GM12891 (cell line): ENCODE measurements at regions not wholly inside any gene's neighbourhood (a gene's known extent, or its start where the extent isn't known, plus 50 kb on each side); places are given as distances from the start of the nearest gene placed in this dataset.

Experiments used
- PAX5 ChIP-seq: IDR thresholded peaks from 2 replicates; pipeline ENCODE4 v1.6.1; 2011; ENCODE audit warnings: low read length, moderate library complexity, mild to moderate bottlenecking; ENCODE audit not compliant: insufficient read depth, severe bottlenecking
- POLR2A ChIP-seq: IDR thresholded peaks from 2 replicates; pipeline ENCODE4 v1.6.1; 2011; ENCODE audit warnings: low read depth, low read length, control low read depth
- POLR2AphosphoS5 ChIP-seq: IDR thresholded peaks from 2 replicates; pipeline ENCODE4 v1.6.1; 2011; ENCODE audit warnings: low read depth, low read length, control low read depth
- TAF1 ChIP-seq: IDR thresholded peaks from 2 replicates; pipeline ENCODE4 v1.6.1; 2011; ENCODE audit warnings: low read depth, low read length, control low read depth

- TF ChIP-seq TAF1 (no peak), POLR2A (no peak), PAX5 (no peak), POLR2AphosphoS5 (no peak)
Measured at GRCh38 chr15:37616215-37616614, 318.2 kb upstream of the TMCO5A start.
